GM12864 (cell line): ENCODE measurements at regions not wholly inside any gene's neighbourhood (a gene's known extent, or its start where the extent isn't known, plus 50 kb on each side); places are given as distances from the start of the nearest gene placed in this dataset.
"Not testable (repeated sequence)": the region's sequence is repeated elsewhere in the genome, so short reads cannot be mapped to it uniquely, and the experiment has no call there.

Experiments
- DNase-seq: peaks from one replicate; pipeline ENCODE4 v3.0.0-alpha.2; 2011; ENCODE audit warnings: low read depth
- H3K4me3 ChIP-seq: 2 replicates; pipeline ENCODE4 v1.5.1; 2011; ENCODE audit warnings: mild to moderate bottlenecking, low read depth, low read length, control low read depth
- TF ChIP-seq, protein P1 (sequence below): IDR thresholded peaks from 2 replicates; pipeline ENCODE4 v1.5.1; 2011; ENCODE audit warnings: low read depth, mild to moderate bottlenecking, moderate library complexity, low read length, control low read depth, inconsistent platforms; ENCODE audit errors: missing control alignments

GRCh38 chr2:106257135-106257534 lies 63.0 kb upstream of the UXS1 start:
- TF ChIP-seq, protein P1, sequence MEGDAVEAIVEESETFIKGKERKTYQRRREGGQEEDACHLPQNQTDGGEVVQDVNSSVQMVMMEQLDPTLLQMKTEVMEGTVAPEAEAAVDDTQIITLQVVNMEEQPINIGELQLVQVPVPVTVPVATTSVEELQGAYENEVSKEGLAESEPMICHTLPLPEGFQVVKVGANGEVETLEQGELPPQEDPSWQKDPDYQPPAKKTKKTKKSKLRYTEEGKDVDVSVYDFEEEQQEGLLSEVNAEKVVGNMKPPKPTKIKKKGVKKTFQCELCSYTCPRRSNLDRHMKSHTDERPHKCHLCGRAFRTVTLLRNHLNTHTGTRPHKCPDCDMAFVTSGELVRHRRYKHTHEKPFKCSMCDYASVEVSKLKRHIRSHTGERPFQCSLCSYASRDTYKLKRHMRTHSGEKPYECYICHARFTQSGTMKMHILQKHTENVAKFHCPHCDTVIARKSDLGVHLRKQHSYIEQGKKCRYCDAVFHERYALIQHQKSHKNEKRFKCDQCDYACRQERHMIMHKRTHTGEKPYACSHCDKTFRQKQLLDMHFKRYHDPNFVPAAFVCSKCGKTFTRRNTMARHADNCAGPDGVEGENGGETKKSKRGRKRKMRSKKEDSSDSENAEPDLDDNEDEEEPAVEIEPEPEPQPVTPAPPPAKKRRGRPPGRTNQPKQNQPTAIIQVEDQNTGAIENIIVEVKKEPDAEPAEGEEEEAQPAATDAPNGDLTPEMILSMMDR: no peak
- H3K4me3 ChIP-seq: no peak overlapping the region
- no peak for DNase-seq

DNA sequence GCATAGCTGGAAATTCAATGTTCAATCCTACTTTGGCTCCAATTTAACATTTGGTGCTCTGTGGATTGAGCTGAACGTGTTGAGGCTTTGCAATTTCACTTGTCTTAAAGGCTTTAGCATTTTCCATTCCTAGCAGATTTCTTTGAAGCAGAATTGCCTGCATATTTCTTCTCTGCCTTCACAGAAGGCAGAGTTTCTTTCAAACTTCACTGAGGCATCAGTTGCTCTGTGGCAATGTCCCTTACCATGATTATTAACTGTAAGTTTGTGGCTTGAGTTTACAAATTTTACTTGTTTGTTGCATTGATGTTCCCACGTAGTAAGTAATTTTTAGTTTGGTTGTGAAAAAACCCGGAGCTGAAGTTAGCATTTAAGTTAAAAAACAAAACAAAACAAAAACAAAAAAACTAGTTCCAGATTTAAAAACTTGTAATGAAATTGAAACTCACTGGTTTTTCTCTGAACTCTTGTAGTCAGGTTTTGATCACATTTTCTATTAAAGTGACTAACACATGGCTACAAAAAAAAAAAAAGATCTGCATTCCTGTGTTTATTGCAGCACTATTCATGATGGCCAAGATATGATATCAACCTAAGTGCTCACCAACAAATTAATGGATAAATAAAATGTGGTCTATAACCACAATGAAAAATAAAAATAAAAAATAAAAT lies 55.2 kb upstream of the UXS1 start:
- not testable (repeated sequence) for DNase-seq, H3K4me3 ChIP-seq

DNA sequence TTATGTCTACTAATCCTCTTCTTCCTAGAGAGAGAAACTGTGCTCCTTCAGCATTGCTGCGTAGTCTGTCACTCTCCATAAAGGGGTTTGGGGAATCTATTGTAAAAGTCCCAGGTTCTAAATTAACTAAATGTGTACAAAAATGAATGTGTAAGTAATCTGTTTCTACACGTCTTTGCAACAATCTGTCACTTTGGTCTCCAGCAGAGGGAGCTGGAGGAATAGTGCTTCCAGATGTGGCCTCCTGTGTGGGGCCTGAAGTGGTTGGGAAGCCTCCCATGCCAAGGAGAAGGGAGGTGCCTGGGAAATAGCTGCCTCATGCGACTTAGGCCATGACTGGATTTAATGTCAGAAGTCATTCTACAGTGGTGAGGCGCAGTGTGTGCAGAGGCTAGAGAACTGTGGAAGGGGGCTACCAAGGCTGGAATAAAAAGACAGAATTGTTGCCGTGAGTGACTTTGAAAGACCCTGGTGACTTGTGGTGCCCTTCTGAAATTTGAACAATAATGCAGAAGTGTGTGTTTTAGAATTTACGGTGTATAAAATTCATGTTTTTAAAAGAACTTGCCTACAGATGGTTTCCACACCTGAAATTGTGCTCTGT lies 54.5 kb upstream of the UXS1 start:
- not testable (repeated sequence) for DNase-seq, H3K4me3 ChIP-seq
